Neuronal stem cell (in vitro differentiated cells): ENCODE measurements at regions not wholly inside any gene's neighbourhood (a gene's known extent, or its start where the extent isn't known, plus 50 kb on each side); places are given as distances from the start of the nearest gene placed in this dataset.

Source experiments
- DNase-seq: peaks from one replicate; pipeline ENCODE4 v3.0.0-alpha.2; 2013; ENCODE audit warnings: low spot score
- H2AFZ ChIP-seq: one replicate; pipeline ENCODE4 v1.6.1; 2013; ENCODE audit warnings: mild to moderate bottlenecking, low read length, inconsistent platforms
- H2AK5ac ChIP-seq: 2 replicates; pipeline ENCODE4 v1.6.1; 2013; ENCODE audit warnings: low read depth, mild to moderate bottlenecking, inconsistent platforms, low read length, moderate library complexity, mixed read lengths
- H2BK120ac ChIP-seq: 2 replicates; pipeline ENCODE4 v1.6.1; 2013; ENCODE audit warnings: low read depth, mild to moderate bottlenecking, inconsistent platforms, low read length, moderate library complexity, mixed read lengths
- H2BK12ac ChIP-seq: one replicate; pipeline ENCODE4 v1.6.1; 2013; ENCODE audit warnings: low read length, inconsistent platforms
- H2BK15ac ChIP-seq: 2 replicates; pipeline ENCODE4 v1.6.1; 2013; ENCODE audit warnings: mild to moderate bottlenecking, low read length, inconsistent platforms, mixed read lengths
- H2BK5ac ChIP-seq: one replicate; pipeline ENCODE4 v1.6.1; 2013; ENCODE audit warnings: inconsistent platforms, mild to moderate bottlenecking, low read length, moderate library complexity
- H3K14ac ChIP-seq: one replicate; pipeline ENCODE4 v1.6.1; 2013; ENCODE audit warnings: low read length, inconsistent platforms
- H3K18ac ChIP-seq: 2 replicates; pipeline ENCODE4 v1.6.1; 2013; ENCODE audit warnings: low read length, inconsistent platforms
- H3K23ac ChIP-seq: 2 replicates; pipeline ENCODE4 v1.6.1; 2013; ENCODE audit warnings: low read depth, mild to moderate bottlenecking, mixed read lengths, low read length, inconsistent platforms; ENCODE audit not compliant: poor library complexity
- H3K27ac ChIP-seq: replicated peaks from 3 replicates; pipeline ENCODE4 v1.5.1; 2013; ENCODE audit warnings: low read length, inconsistent platforms
- H3K27me3 ChIP-seq, 3 experiments: 2 replicates each; pipeline ENCODE4 v1.6.1; 2013; ENCODE audit warnings: low read length in 3 of 3, mild to moderate bottlenecking in 2 of 3, inconsistent platforms in 1 of 3, low read depth in 1 of 3, mixed read lengths in 1 of 3, moderate library complexity in 1 of 3; ENCODE audit not compliant: control insufficient read depth in 3 of 3, insufficient read depth in 3 of 3
- H3K36me3 ChIP-seq, 2 donors: replicated peaks in 1 of 2; 2 replicates each; pipeline ENCODE4 v1.6.1; 2013; ENCODE audit warnings: low read length in 2 of 2; ENCODE audit not compliant: control insufficient read depth in 2 of 2, insufficient read depth in 2 of 2
- H3K4ac ChIP-seq: 2 replicates; pipeline ENCODE4 v1.6.1; 2013; ENCODE audit warnings: inconsistent platforms, mild to moderate bottlenecking, low read length, moderate library complexity
- H3K4me1 ChIP-seq, 2 donors: 1 replicate in 1 of 2; 2 replicates in 1 of 2; pipeline ENCODE4 v1.6.1; 2013; ENCODE audit warnings: low read length in 2 of 2, low read depth in 1 of 2; ENCODE audit not compliant: control insufficient read depth in 2 of 2, insufficient read depth in 1 of 2
- H3K4me2 ChIP-seq: one replicate; pipeline ENCODE4 v1.6.1; 2013; ENCODE audit warnings: mild to moderate bottlenecking, low read length, inconsistent platforms; ENCODE audit not compliant: insufficient read depth, poor library complexity, severe bottlenecking
- H3K4me3 ChIP-seq, 2 donors: 2 replicates each; pipeline ENCODE4 v1.5.1; 2013; ENCODE audit warnings: low read length in 2 of 2, mild to moderate bottlenecking in 2 of 2, inconsistent platforms in 1 of 2, moderate library complexity in 1 of 2
- H3K79me1 ChIP-seq: one replicate; pipeline ENCODE4 v1.6.1; 2013; ENCODE audit warnings: low read depth, mild to moderate bottlenecking, inconsistent platforms, low read length, moderate library complexity
- H3K9ac ChIP-seq: one replicate; pipeline ENCODE4 v1.6.1; 2013; ENCODE audit warnings: mild to moderate bottlenecking, low read depth, low read length, inconsistent platforms; ENCODE audit not compliant: poor library complexity
- H3K9me3 ChIP-seq, 2 donors: replicated peaks in 1 of 2; 2 replicates each; pipeline versions ENCODE3 to v1.6.1; 2013; ENCODE audit warnings: low read length in 2 of 2, mild to moderate bottlenecking in 2 of 2, inconsistent platforms in 1 of 2, low read depth in 1 of 2, mixed read lengths in 1 of 2, moderate library complexity in 1 of 2; ENCODE audit not compliant: control insufficient read depth in 2 of 2, insufficient read depth in 1 of 2
- H4K8ac ChIP-seq: one replicate; pipeline ENCODE4 v1.6.1; 2013; ENCODE audit warnings: low read depth, mild to moderate bottlenecking, inconsistent platforms, low read length, moderate library complexity
- H4K91ac ChIP-seq: one replicate; pipeline ENCODE4 v1.6.1; 2013; ENCODE audit warnings: low read length, low read depth, mild to moderate bottlenecking, inconsistent platforms; ENCODE audit not compliant: poor library complexity
- WGBS, 2 donors: extraction: QIAGEN DNeasy Blood & Tissue Kit; methylation state at CpG; one replicate each; pipeline ENCODE4 v1.1.7; 2013; ENCODE audit warnings: missing lambda C conversion rate in 2 of 2, mixed read lengths in 1 of 2; ENCODE audit not compliant: insufficient read length in 2 of 2, insufficient replicate concordance in 1 of 2; ENCODE audit errors: extremely low coverage in 2 of 2; 5-methylcytosine and 5-hydroxymethylcytosine counted together

GRCh38 chr1:232521660-232522059, 108.3 kb downstream of the SIPA1L2 start:
- Histone ChIP-seq H2BK15ac (no peak overlapping the region), H3K79me1 (peaks cover 4% of the 10 kb centered on the region), H3K36me3 (peaks cover 0 to 20% of the 10 kb centered on the region in 2 donors), H2BK120ac (no peak overlapping the region), H3K4ac (no peak overlapping the region), H3K4me3 (no peak overlapping the region), H4K8ac (no peak overlapping the region), H2AK5ac (no peak overlapping the region), H2AFZ (no peak overlapping the region), H3K18ac (no peak overlapping the region), H2BK5ac (no peak overlapping the region), H3K27ac (no peak overlapping the region), H3K4me1 (peaks cover 5 to 6% of the 10 kb centered on the region in 2 donors), H3K23ac (no peak overlapping the region), H3K14ac (no peak overlapping the region), H4K91ac (no peak overlapping the region), H2BK12ac (no peak overlapping the region), H3K9me3 (no peaks in the 10 kb centered on the region), H3K4me2 (no peak overlapping the region), H3K9ac (no peak overlapping the region), H3K27me3 (no peaks in the 10 kb centered on the region)
- no CpG with 5 or more reads among the region's 1 CpG for WGBS, 2 donors
- no peak for DNase-seq

- no peak overlapping the region for H2AK5ac ChIP-seq
- peaks cover 2 to 5% of the 10 kb centered on the region in 2 donors for H3K4me1 ChIP-seq
- H3K79me1 ChIP-seq = peaks cover 4% of the 10 kb centered on the region
- no peaks in the 10 kb centered on the region for H3K9me3 ChIP-seq
- no CpG with 5 or more reads among the region's 11 CpGs for WGBS, 2 donors
- no peak overlapping the region for H3K4ac ChIP-seq
- H3K27me3 ChIP-seq = no peaks in the 10 kb centered on the region
- no peak overlapping the region for H4K8ac ChIP-seq
- no peak overlapping the region for H2AFZ ChIP-seq
- H3K14ac ChIP-seq = no peak overlapping the region
- H2BK5ac ChIP-seq = no peak overlapping the region
- no peak overlapping the region for H3K23ac ChIP-seq
- H3K4me3 ChIP-seq = no peak overlapping the region
- no peak overlapping the region for H4K91ac ChIP-seq
- no peak overlapping the region for H2BK120ac ChIP-seq
- DNase-seq = no peak
- peaks cover 7 to 42% of the 10 kb centered on the region in 2 donors for H3K36me3 ChIP-seq
- H3K27ac ChIP-seq = no peak overlapping the region
- H2BK15ac ChIP-seq = no peak overlapping the region
- H3K4me2 ChIP-seq = no peak overlapping the region
- H2BK12ac ChIP-seq = no peak overlapping the region
- no peak overlapping the region for H3K9ac ChIP-seq
- no peak overlapping the region for H3K18ac ChIP-seq
Observed at GRCh38 chr1:232519186-232519585, 110.7 kb downstream of the SIPA1L2 start.

GRCh38 chr1:232518349-232518748, 111.6 kb downstream of the SIPA1L2 start:
- Histone ChIP-seq H3K27me3 (no peaks in the 10 kb centered on the region), H4K91ac (no peak overlapping the region), H3K14ac (no peak overlapping the region), H3K27ac (no peak overlapping the region), H3K36me3 (peaks cover 14 to 50% of the 10 kb centered on the region in 2 donors), H2BK15ac (no peak overlapping the region), H2BK5ac (no peak overlapping the region), H3K4ac (no peak overlapping the region), H2AFZ (no peak overlapping the region), H3K4me3 (no peak overlapping the region), H3K9ac (no peak overlapping the region), H2BK120ac (no peak overlapping the region), H3K9me3 (no peaks in the 10 kb centered on the region), H3K79me1 (peaks cover 2% of the 10 kb centered on the region), H3K18ac (no peak overlapping the region), H3K23ac (no peak overlapping the region), H4K8ac (no peak overlapping the region), H3K4me1 (peaks cover 0 to 2% of the 10 kb centered on the region in 2 donors), H3K4me2 (no peak overlapping the region), H2BK12ac (no peak overlapping the region), H2AK5ac (no peak overlapping the region)
- DNase-seq = no peak
- WGBS, 2 donors = no CpG with 5 or more reads among the region's 5 CpGs

GRCh38 chr1:232517204-232517603, 112.7 kb downstream of the SIPA1L2 start:
- H3K4me2 ChIP-seq = no peak overlapping the region
- peaks cover 14 to 60% of the 10 kb centered on the region in 2 donors for H3K36me3 ChIP-seq
- H3K79me1 ChIP-seq = peaks cover 4% of the 10 kb centered on the region
- H2AFZ ChIP-seq = no peak overlapping the region
- no peak overlapping the region for H3K9ac ChIP-seq
- WGBS, 2 donors = no CpG with 5 or more reads among the region's 4 CpGs
- no peaks in the 10 kb centered on the region for H3K27me3 ChIP-seq
- H2BK5ac ChIP-seq = no peak overlapping the region
- no peak overlapping the region for H4K91ac ChIP-seq
- no peak overlapping the region for H3K27ac ChIP-seq
- no peak overlapping the region for H3K4ac ChIP-seq
- no peak overlapping the region for H2BK120ac ChIP-seq
- no peak overlapping the region for H4K8ac ChIP-seq
- peaks cover 0 to 2% of the 10 kb centered on the region in 2 donors for H3K4me1 ChIP-seq
- no peak overlapping the region for H3K18ac ChIP-seq
- no peak overlapping the region for H3K23ac ChIP-seq
- no peak overlapping the region for H2AK5ac ChIP-seq
- H3K4me3 ChIP-seq = no peak overlapping the region
- no peaks in the 10 kb centered on the region for H3K9me3 ChIP-seq
- H3K14ac ChIP-seq = no peak overlapping the region
- no peak overlapping the region for H2BK15ac ChIP-seq
- DNase-seq = no peak
- no peak overlapping the region for H2BK12ac ChIP-seq
